ENCODE measurements at regions not wholly inside any gene's neighbourhood (a gene's known extent, or its start where the extent isn't known, plus 50 kb on each side); places are given as distances from the start of the nearest gene placed in this dataset.

GRCh38 chrX:39465906-39466305 is 631.9 kb downstream of the BCOR start:
- TF ChIP-seq, protein P1, sequence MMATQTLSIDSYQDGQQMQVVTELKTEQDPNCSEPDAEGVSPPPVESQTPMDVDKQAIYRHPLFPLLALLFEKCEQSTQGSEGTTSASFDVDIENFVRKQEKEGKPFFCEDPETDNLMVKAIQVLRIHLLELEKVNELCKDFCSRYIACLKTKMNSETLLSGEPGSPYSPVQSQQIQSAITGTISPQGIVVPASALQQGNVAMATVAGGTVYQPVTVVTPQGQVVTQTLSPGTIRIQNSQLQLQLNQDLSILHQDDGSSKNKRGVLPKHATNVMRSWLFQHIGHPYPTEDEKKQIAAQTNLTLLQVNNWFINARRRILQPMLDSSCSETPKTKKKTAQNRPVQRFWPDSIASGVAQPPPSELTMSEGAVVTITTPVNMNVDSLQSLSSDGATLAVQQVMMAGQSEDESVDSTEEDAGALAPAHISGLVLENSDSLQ (IDR thresholded peaks at IDR 0.05) = no peak
- TF ChIP-seq, protein P2, sequence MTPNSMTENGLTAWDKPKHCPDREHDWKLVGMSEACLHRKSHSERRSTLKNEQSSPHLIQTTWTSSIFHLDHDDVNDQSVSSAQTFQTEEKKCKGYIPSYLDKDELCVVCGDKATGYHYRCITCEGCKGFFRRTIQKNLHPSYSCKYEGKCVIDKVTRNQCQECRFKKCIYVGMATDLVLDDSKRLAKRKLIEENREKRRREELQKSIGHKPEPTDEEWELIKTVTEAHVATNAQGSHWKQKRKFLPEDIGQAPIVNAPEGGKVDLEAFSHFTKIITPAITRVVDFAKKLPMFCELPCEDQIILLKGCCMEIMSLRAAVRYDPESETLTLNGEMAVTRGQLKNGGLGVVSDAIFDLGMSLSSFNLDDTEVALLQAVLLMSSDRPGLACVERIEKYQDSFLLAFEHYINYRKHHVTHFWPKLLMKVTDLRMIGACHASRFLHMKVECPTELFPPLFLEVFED (CRISPR knock-in tag; conservative IDR thresholded peaks at IDR 0.05) = no peak
- TF ChIP-seq SP1 (CRISPR knock-in tag; IDR thresholded peaks at IDR 0.05) (no peak), FOXA1 (IDR thresholded peaks at IDR 0.05; ENCODE audit: borderline replicate concordance) (no peak), NFYB (IDR thresholded peaks at IDR 0.05; ENCODE audit: extremely low read depth, insufficient read length) (no peak), ZNF449 (CRISPR knock-in tag; IDR thresholded peaks at IDR 0.05) (no peak), TBP (optimal IDR thresholded peaks at IDR 0.05; ENCODE audit: low read depth, low read length) (no peak), ETS2 (tag; IDR thresholded peaks at IDR 0.05; ENCODE audit: borderline replicate concordance, poor library complexity, severe bottlenecking) (no peak)
- H3K9me1 ChIP-seq (ENCODE audit: control insufficient read depth, insufficient read depth, low read length) = no peaks in the 10 kb centered on the region
- FAIRE-seq = no peak

More at GRCh38 chrX:39465906-39466305, 631.9 kb downstream of the BCOR start:
- Histone ChIP-seq H2AFZ (ENCODE audit: low read depth, low read length) (no peak overlapping the region), H3K79me2 (ENCODE audit: control insufficient read depth, insufficient read depth, low read length) (no peaks in the 10 kb centered on the region), H3K9ac (ENCODE audit: insufficient read depth in 1 of 2, low read depth in 2 of 2, low read length in 2 of 2) (no peak overlapping the region), H3K4me3 (no peak overlapping the region), H3K4me2 (ENCODE audit: insufficient read depth, low read length) (no peak overlapping the region), H3K36me3 (ENCODE audit: control insufficient read depth, insufficient read depth, low read length) (no peaks in the 10 kb centered on the region), H3K27me3 (ENCODE audit: control insufficient read depth in 2 of 2, insufficient read depth in 2 of 2, low read length in 2 of 2) (peaks cover 0 to 5% of the 10 kb centered on the region in 2 experiments; a peak in 1 of 5 replicates), H3K4me1 (replicated peaks in 1 of 2; ENCODE audit: control insufficient read depth in 2 of 2, insufficient read depth in 2 of 2, low read length in 2 of 2) (no peaks in the 10 kb centered on the region), H3K9me3 (replicated peaks; ENCODE audit: control insufficient read depth, insufficient read depth, low read depth, low read length) (no peaks in the 10 kb centered on the region), H4K20me1 (replicated peaks; ENCODE audit: control insufficient read depth, insufficient read depth, low read length) (no peaks in the 10 kb centered on the region), H3K27ac (ENCODE audit: extremely low read depth, low read depth, low read length) (no peak overlapping the region)
- CTCF ChIA-PET (ENCODE audit: low intra/inter-chr PET ratio) = no interaction called here
- in situ Hi-C loops (cut with MboI) (no loop called here), intact Hi-C loops (cut with micrococcal nuclease) (no loop called here)
- DNase-seq (ENCODE audit: extremely low read depth in 1 of 4, low spot score in 3 of 4) (no peak), ATAC-seq (no peak)
- BruUV-seq (replicated peaks) = no TSS peak
- 12% methylated on average over 3 of the region's 4 CpGs for WGBS (ENCODE audit: insufficient coverage, low coverage, missing lambda C conversion rate)
- POLR2A ChIA-PET = no interaction called here
